NCI-H1092 (cell line): ENCODE measurements at regions not wholly inside any gene's neighbourhood (a gene's known extent, or its start where the extent isn't known, plus 50 kb on each side); places are given as distances from the start of the nearest gene placed in this dataset.
A peak's percentile ranks its signal among the peaks of the same experiment; 100 is the strongest.
"Not testable (repeated sequence)": the region's sequence is repeated elsewhere in the genome, so short reads cannot be mapped to it uniquely, and the experiment has no call there.

Experiments
- DNase-seq: peaks from one replicate; lab custom pipeline; 2025; lab: John Stamatoyannopoulos, UW

- DNase-seq = no peak
Observed at GRCh38 chr4:166153548-166153947, 280.5 kb downstream of the TLL1 start.

GRCh38 chr4:166162327-166162726 is 289.3 kb downstream of the TLL1 start:
- DNase-seq = no peak

- peak; percentile 87 for DNase-seq
Observed at GRCh38 chr4:166165829-166166420, 292.9 kb downstream of the TLL1 start.

GRCh38 chr4:166169111-166169510 is 296.1 kb downstream of the TLL1 start:
- DNase-seq = no peak

GRCh38 chr4:166172619-166173018 is 299.6 kb downstream of the TLL1 start:
- DNase-seq = no peak

GRCh38 chr4:166174717-166175490 is 301.9 kb downstream of the TLL1 start:
- no peak for DNase-seq

GRCh38 chr4:166182145-166182544 is 309.1 kb downstream of the TLL1 start:
- DNase-seq = no peak

- DNase-seq = no peak
Observed at GRCh38 chr4:166195101-166195500, 322.1 kb downstream of the TLL1 start.

GRCh38 chr4:166197166-166197565 is 324.1 kb downstream of the TLL1 start:
- DNase-seq = no peak

- DNase-seq = no peak
Observed at GRCh38 chr4:166198041-166198440, 325.0 kb downstream of the TLL1 start.

- no peak for DNase-seq
Observed at GRCh38 chr4:166198516-166199310, 325.7 kb downstream of the TLL1 start.

- DNase-seq = no peak
Observed at GRCh38 chr4:166202991-166203390, 330.0 kb downstream of the TLL1 start.

GRCh38 chr4:166212326-166212725 is 339.3 kb downstream of the TLL1 start:
- DNase-seq = not testable (repeated sequence)

GRCh38 chr4:166222271-166222670 is 349.2 kb downstream of the TLL1 start:
- no peak for DNase-seq

- no peak for DNase-seq
Observed at GRCh38 chr4:166228112-166228511, 355.1 kb downstream of the TLL1 start.

- no peak for DNase-seq
Observed at GRCh38 chr4:166229799-166230198, 356.8 kb downstream of the TLL1 start.

GRCh38 chr4:166230841-166231240 is 357.8 kb downstream of the TLL1 start:
- no peak for DNase-seq

GRCh38 chr4:166239354-166239753 is 366.3 kb downstream of the TLL1 start:
- DNase-seq = no peak

GRCh38 chr4:166252487-166253402 is 379.7 kb downstream of the TLL1 start:
- DNase-seq = no peak

- DNase-seq = no peak
Observed at GRCh38 chr4:166257276-166257675, 384.2 kb downstream of the TLL1 start.

- no peak for DNase-seq
Observed at GRCh38 chr4:166257891-166258290, 384.9 kb downstream of the TLL1 start.

- DNase-seq = no peak
Observed at GRCh38 chr4:166259081-166259480, 386.0 kb downstream of the TLL1 start.
